Smooth muscle cell (in vitro differentiated cells): ENCODE measurements at regions not wholly inside any gene's neighbourhood (a gene's known extent, or its start where the extent isn't known, plus 50 kb on each side); places are given as distances from the start of the nearest gene placed in this dataset.

ENCODE experiments used
- DNase-seq: peaks from one replicate; lab custom pipeline; 2025; ENCODE audit not compliant: unreplicated experiment; lab: John Stamatoyannopoulos, UW
- H2AFZ ChIP-seq: fragments of 200-600 bp; sonication (generic); 2 replicates; pipeline ENCODE4 v1.6.0; 2016; ENCODE audit warnings: antibody characterized with exemption, low read depth, mild to moderate bottlenecking
- H3F3A ChIP-seq: fragments of 200-600 bp; sonication (generic); 2 replicates; pipeline ENCODE4 v1.6.0; 2017; ENCODE audit warnings: antibody characterized with exemption, low read depth
- H3K27ac ChIP-seq: fragments of 200-600 bp; sonication (generic); 2 replicates; pipeline ENCODE4 v1.5.1; 2016; ENCODE audit warnings: low read depth, mild to moderate bottlenecking
- H3K27me3 ChIP-seq: fragments of 200-600 bp; sonication (generic); 2 replicates; pipeline ENCODE4 v1.6.1; 2016; ENCODE audit warnings: low read depth, mild to moderate bottlenecking
- H3K36me3 ChIP-seq: fragments of 200-600 bp; sonication (generic); 2 replicates; pipeline ENCODE4 v1.5.1; 2016; ENCODE audit warnings: low read depth
- H3K4me1 ChIP-seq: fragments of 200-600 bp; sonication (generic); 2 replicates; pipeline ENCODE4 v1.5.1; 2016; ENCODE audit warnings: low read depth
- H3K4me2 ChIP-seq: fragments of 200-600 bp; sonication (generic); 2 replicates; pipeline ENCODE4 v1.6.0; 2016; ENCODE audit warnings: mild to moderate bottlenecking
- H3K4me3 ChIP-seq: fragments of 200-600 bp; sonication (generic); 2 replicates; pipeline ENCODE4 v1.5.1; 2016; ENCODE audit warnings: mild to moderate bottlenecking
- H3K79me2 ChIP-seq: fragments of 200-600 bp; sonication (generic); 2 replicates; pipeline ENCODE4 v1.6.0; 2016; ENCODE audit warnings: low read depth, mild to moderate bottlenecking
- H3K9ac ChIP-seq: fragments of 200-600 bp; sonication (generic); 2 replicates; pipeline ENCODE4 v1.6.0; 2016; ENCODE audit warnings: low read depth
- H3K9me3 ChIP-seq: fragments of 200-600 bp; sonication (generic); replicated peaks from 2 replicates; pipeline ENCODE4 v1.5.1; 2016; ENCODE audit warnings: low read depth
- H4K20me1 ChIP-seq: fragments of 200-600 bp; sonication (generic); 2 replicates; pipeline ENCODE4 v1.6.0; 2016; ENCODE audit warnings: low read depth
- WGBS: methylation state at CpG from one replicate; pipeline ENCODE4 v1.1.7; 2016; ENCODE audit warnings: low lambda C conversion rate; 5-methylcytosine and 5-hydroxymethylcytosine counted together
- TF ChIP-seq, protein P1 (sequence below): fragments of 200-600 bp; sonication (generic); IDR thresholded peaks from 2 replicates; pipeline ENCODE4 v1.5.1; 2017; ENCODE audit warnings: borderline replicate concordance, mild to moderate bottlenecking, antibody characterized with exemption; ENCODE audit not compliant: insufficient read depth, poor library complexity, severe bottlenecking

DNA sequence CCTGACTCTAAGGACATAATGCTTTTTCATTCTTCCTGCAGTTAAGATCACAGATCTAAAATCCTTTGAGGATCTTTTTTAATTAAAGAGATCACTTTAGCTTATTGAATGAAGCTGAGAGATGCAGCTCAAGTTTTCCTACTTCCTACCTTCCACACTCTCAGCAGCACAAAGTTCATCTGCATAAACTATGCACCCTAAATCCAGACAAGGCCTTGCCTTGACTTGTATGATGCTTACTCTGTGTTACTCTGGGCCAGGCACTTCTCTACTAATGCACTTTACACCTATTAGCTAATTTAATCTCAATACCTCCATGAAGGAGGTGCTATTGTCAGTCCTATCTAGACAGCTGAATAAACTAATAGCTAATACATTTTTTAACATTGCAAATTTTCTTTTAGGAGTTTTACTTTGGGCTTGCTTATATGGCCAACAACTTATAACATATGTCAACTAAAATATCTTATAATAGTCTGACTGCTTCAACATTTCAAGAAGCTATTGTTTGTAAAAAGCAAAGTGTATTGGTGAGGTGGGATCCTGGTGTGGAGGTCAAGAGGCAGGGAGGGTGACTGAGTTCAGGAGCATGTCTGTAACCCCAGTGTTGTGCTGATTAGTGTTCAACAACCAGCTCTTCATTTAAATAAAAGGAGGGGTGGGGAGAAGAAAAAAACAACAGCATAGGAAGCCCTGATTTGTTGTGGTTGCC lies 172.4 kb upstream of the ATP11B start:
- H3F3A ChIP-seq: no peaks in the 10 kb centered on the region
- H3K9me3 ChIP-seq: no peaks in the 10 kb centered on the region
- H3K36me3 ChIP-seq: no peaks in the 10 kb centered on the region
- H3K4me1 ChIP-seq: peaks cover 28% of the 10 kb centered on the region
- no peak overlapping the region for H3K27ac ChIP-seq
- peaks cover 4% of the 10 kb centered on the region for H3K27me3 ChIP-seq
- H3K4me3 ChIP-seq: no peak overlapping the region
- no peak for DNase-seq
- H3K79me2 ChIP-seq: no peaks in the 10 kb centered on the region
- H4K20me1 ChIP-seq: no peaks in the 10 kb centered on the region
- H2AFZ ChIP-seq: no peak overlapping the region
- H3K4me2 ChIP-seq: no peak overlapping the region
- H3K9ac ChIP-seq: no peak overlapping the region
- TF ChIP-seq, protein P1, sequence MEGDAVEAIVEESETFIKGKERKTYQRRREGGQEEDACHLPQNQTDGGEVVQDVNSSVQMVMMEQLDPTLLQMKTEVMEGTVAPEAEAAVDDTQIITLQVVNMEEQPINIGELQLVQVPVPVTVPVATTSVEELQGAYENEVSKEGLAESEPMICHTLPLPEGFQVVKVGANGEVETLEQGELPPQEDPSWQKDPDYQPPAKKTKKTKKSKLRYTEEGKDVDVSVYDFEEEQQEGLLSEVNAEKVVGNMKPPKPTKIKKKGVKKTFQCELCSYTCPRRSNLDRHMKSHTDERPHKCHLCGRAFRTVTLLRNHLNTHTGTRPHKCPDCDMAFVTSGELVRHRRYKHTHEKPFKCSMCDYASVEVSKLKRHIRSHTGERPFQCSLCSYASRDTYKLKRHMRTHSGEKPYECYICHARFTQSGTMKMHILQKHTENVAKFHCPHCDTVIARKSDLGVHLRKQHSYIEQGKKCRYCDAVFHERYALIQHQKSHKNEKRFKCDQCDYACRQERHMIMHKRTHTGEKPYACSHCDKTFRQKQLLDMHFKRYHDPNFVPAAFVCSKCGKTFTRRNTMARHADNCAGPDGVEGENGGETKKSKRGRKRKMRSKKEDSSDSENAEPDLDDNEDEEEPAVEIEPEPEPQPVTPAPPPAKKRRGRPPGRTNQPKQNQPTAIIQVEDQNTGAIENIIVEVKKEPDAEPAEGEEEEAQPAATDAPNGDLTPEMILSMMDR: no peak

- Histone ChIP-seq H2AFZ (no peak overlapping the region), H3K27ac (no peak overlapping the region), H4K20me1 (no peaks in the 10 kb centered on the region), H3K4me3 (no peak overlapping the region), H3K27me3 (no peaks in the 10 kb centered on the region), H3K9me3 (no peaks in the 10 kb centered on the region), H3K4me1 (peaks cover 25% of the 10 kb centered on the region), H3F3A (no peaks in the 10 kb centered on the region), H3K36me3 (no peaks in the 10 kb centered on the region), H3K79me2 (no peaks in the 10 kb centered on the region), H3K9ac (no peak overlapping the region), H3K4me2 (no peak overlapping the region)
- 46% methylated on average over 4 of the region's 4 CpGs for WGBS
- TF ChIP-seq, protein P1: peak; percentile 34
- DNase-seq: no peak
Observed at GRCh38 chr3:182621435-182622240, 171.7 kb upstream of the ATP11B start.

GRCh38 chr3:182622241-182622545 lies 171.1 kb upstream of the ATP11B start:
- no peaks in the 10 kb centered on the region for H3K9me3 ChIP-seq
- DNase-seq: no peak
- H3K79me2 ChIP-seq: no peaks in the 10 kb centered on the region
- no peak overlapping the region for H3K4me2 ChIP-seq
- H3K36me3 ChIP-seq: no peaks in the 10 kb centered on the region
- H3K27ac ChIP-seq: no peak overlapping the region
- H3K4me3 ChIP-seq: no peak overlapping the region
- H3K27me3 ChIP-seq: no peaks in the 10 kb centered on the region
- peaks cover 20% of the 10 kb centered on the region for H3K4me1 ChIP-seq
- H3F3A ChIP-seq: no peaks in the 10 kb centered on the region
- no peak overlapping the region for H2AFZ ChIP-seq
- H3K9ac ChIP-seq: no peak overlapping the region
- H4K20me1 ChIP-seq: no peaks in the 10 kb centered on the region
- TF ChIP-seq, protein P1: no peak
